Dendritic cell treated with granulocyte-macrophage colony-stimulating factor and Interleukin-4, amounts not matched to agents 40 ng/mL and 50 ng/mL, for 4 days (primary cell): ENCODE measurements at regions not wholly inside any gene's neighbourhood (a gene's known extent, or its start where the extent isn't known, plus 50 kb on each side); places are given as distances from the start of the nearest gene placed in this dataset.

Experiments used
- H3K27ac Mint-ChIP-seq: one replicate; pipeline ENCODE4 v1.8.0; 2022; ENCODE audit warnings: mild to moderate bottlenecking, mixed read lengths
- H3K27me3 Mint-ChIP-seq: one replicate; pipeline ENCODE4 v1.8.0; 2022; ENCODE audit warnings: mild to moderate bottlenecking, mixed read lengths
- H3K36me3 Mint-ChIP-seq: one replicate; pipeline ENCODE4 v1.8.0; 2022; ENCODE audit warnings: low read depth, mixed read lengths
- H3K4me1 Mint-ChIP-seq: one replicate; pipeline ENCODE4 v1.8.0; 2022; ENCODE audit warnings: low read depth, mixed read lengths
- H3K4me3 Mint-ChIP-seq: one replicate; pipeline ENCODE4 v1.8.0; 2022; ENCODE audit warnings: mild to moderate bottlenecking, moderate library complexity, mixed read lengths
- H3K9me3 Mint-ChIP-seq: one replicate; pipeline ENCODE4 v1.8.0; 2022; ENCODE audit warnings: mixed read lengths
- intact Hi-C: fragments of 100-400 bp; cut with micrococcal nuclease; formaldehyde crosslinking; loops from one replicate; pipeline ENCODE4 v1.15.0; 2022

DNA sequence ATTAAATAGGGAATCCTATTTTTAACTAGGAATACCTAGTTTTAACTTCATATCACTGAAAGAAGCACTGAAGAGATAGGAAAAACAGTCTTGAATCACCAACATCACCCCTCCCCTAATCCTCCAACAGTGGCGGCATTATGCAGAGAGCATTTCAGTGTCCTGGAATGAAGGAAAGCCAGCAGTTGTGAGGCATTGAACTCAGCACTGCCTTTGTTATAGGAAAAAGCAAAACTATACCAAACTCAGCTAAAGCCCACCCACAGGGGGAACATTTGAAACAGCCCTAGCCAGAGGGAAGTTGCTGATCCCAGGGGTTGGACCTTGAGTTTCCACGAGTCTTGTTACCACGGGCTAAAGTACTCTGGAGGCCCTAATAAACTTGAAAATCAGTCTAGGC is 310.6 kb upstream of the EDIL3 start:
- H3K27me3 Mint-ChIP-seq = no peaks in the 10 kb centered on the region
- peaks cover 30% of the 10 kb centered on the region for H3K9me3 Mint-ChIP-seq
- intact Hi-C loops = no loop called here
- H3K4me3 Mint-ChIP-seq = no peak overlapping the region
- no peak overlapping the region for H3K27ac Mint-ChIP-seq
- no peaks in the 10 kb centered on the region for H3K4me1 Mint-ChIP-seq
- H3K36me3 Mint-ChIP-seq = no peaks in the 10 kb centered on the region

- Mint-ChIP-seq H3K27ac (no peak overlapping the region), H3K36me3 (no peaks in the 10 kb centered on the region), H3K27me3 (no peaks in the 10 kb centered on the region), H3K9me3 (peaks cover 9% of the 10 kb centered on the region), H3K4me3 (no peak overlapping the region), H3K4me1 (no peaks in the 10 kb centered on the region)
- intact Hi-C loops = no loop called here
Observed at GRCh38 chr5:84693256-84693655, 308.6 kb upstream of the EDIL3 start.

GRCh38 chr5:84688566-84688965 is 303.9 kb upstream of the EDIL3 start:
- Mint-ChIP-seq H3K36me3 (no peaks in the 10 kb centered on the region), H3K4me1 (no peaks in the 10 kb centered on the region), H3K9me3 (no peaks in the 10 kb centered on the region), H3K27ac (no peak overlapping the region), H3K4me3 (no peak overlapping the region), H3K27me3 (no peaks in the 10 kb centered on the region)
- intact Hi-C loops = no loop called here

- no peak overlapping the region for H3K27ac Mint-ChIP-seq
- intact Hi-C loops = no loop called here
- H3K4me1 Mint-ChIP-seq = no peaks in the 10 kb centered on the region
- H3K9me3 Mint-ChIP-seq = no peaks in the 10 kb centered on the region
- no peaks in the 10 kb centered on the region for H3K36me3 Mint-ChIP-seq
- H3K27me3 Mint-ChIP-seq = no peaks in the 10 kb centered on the region
- H3K4me3 Mint-ChIP-seq = no peak overlapping the region
Observed at GRCh38 chr5:84685121-84685894, 300.6 kb upstream of the EDIL3 start.

DNA sequence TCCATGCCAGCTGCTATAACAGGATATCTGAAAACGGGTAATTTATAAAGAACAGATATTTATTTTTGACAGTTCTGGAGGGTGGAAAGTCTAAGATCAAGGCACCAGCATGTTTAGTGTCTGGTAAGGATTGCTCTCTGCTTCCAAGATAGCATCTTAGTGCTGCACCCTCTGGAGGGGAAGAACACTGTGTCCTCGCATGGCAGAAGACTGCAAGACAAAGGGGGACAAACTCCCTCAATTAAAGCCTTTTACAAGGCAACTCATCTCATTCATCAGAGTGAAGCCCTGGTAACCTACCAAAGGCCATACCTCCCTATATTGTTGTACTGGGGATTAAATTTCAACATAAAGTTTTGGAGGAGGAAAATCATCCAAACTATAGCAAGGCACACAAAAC is 298.9 kb upstream of the EDIL3 start:
- H3K27me3 Mint-ChIP-seq = no peaks in the 10 kb centered on the region
- H3K4me3 Mint-ChIP-seq = no peak overlapping the region
- H3K4me1 Mint-ChIP-seq = no peaks in the 10 kb centered on the region
- intact Hi-C loops = no loop called here
- no peak overlapping the region for H3K27ac Mint-ChIP-seq
- H3K36me3 Mint-ChIP-seq = no peaks in the 10 kb centered on the region
- no peaks in the 10 kb centered on the region for H3K9me3 Mint-ChIP-seq

DNA sequence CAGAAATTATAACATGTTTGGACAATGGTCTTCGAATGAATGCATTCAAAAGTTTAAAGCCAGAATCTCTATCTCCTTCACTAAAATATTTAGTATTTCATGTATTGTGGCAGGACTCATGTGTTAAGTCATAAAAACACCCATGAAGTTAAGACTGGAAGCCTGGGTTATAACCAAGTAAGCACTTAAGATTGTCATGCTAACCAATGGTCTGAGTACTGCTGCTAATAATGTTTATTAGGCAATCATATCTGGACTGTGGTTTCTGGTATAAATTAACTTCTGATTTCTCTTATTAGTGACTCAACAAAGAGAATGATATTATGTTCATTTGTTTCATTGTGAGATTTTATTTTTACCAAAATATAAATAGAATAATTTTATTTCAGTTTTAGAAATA is 297.9 kb upstream of the EDIL3 start:
- Mint-ChIP-seq H3K4me3 (no peak overlapping the region), H3K36me3 (no peaks in the 10 kb centered on the region), H3K9me3 (no peaks in the 10 kb centered on the region), H3K27me3 (no peaks in the 10 kb centered on the region), H3K27ac (no peak overlapping the region), H3K4me1 (no peaks in the 10 kb centered on the region)
- intact Hi-C loops = no loop called here

GRCh38 chr5:84680908-84681307 is 296.2 kb upstream of the EDIL3 start:
- no peaks in the 10 kb centered on the region for H3K4me1 Mint-ChIP-seq
- intact Hi-C loops = no loop called here
- no peaks in the 10 kb centered on the region for H3K27me3 Mint-ChIP-seq
- no peaks in the 10 kb centered on the region for H3K9me3 Mint-ChIP-seq
- no peak overlapping the region for H3K4me3 Mint-ChIP-seq
- no peaks in the 10 kb centered on the region for H3K36me3 Mint-ChIP-seq
- H3K27ac Mint-ChIP-seq = no peak overlapping the region

DNA sequence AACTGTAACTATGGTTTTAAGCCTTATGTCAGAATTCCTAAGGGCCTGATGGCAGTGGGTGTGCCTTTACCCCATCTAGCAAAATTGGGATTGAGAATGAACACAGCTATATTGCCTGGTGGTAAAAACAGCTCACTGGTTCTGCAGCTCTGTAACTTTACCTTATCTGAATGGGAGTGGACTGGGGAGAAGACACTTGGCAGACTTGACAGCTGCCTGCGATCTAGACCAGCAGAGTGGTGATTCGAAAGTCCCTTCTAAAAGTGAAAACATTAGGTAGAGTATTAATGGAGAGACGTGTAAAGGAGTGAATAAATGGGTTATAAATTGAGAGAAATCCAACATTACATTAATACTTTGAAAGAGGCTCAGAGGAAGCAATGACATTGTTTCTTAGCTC is 289.1 kb upstream of the EDIL3 start:
- H3K4me1 Mint-ChIP-seq = no peaks in the 10 kb centered on the region
- H3K27me3 Mint-ChIP-seq = no peaks in the 10 kb centered on the region
- H3K27ac Mint-ChIP-seq = no peak overlapping the region
- H3K4me3 Mint-ChIP-seq = no peak overlapping the region
- H3K9me3 Mint-ChIP-seq = peaks cover 46% of the 10 kb centered on the region
- no peaks in the 10 kb centered on the region for H3K36me3 Mint-ChIP-seq
- intact Hi-C loops = no loop called here

DNA sequence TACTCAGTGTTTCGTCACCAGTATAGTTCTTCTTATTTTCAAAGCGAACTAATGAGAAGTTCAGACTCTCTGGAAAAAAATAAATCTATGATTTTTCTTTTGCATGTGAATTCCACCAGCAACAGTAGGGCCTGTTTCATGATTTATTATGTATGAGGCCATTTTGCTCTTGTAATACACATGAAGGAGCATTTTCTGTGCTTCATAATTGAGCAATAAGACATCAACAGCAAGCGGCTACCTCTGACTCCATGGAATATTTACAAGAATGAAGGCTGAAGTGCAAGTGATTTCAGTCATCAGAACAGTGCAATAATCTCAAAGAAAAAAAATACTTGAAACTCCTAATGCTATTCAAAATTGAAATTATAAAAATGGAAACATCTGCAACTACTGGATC is 282.9 kb upstream of the EDIL3 start:
- Mint-ChIP-seq H3K27me3 (no peaks in the 10 kb centered on the region), H3K4me3 (no peak overlapping the region), H3K27ac (no peak overlapping the region), H3K9me3 (peaks cover 43% of the 10 kb centered on the region), H3K36me3 (no peaks in the 10 kb centered on the region), H3K4me1 (no peaks in the 10 kb centered on the region)
- intact Hi-C loops = no loop called here

DNA sequence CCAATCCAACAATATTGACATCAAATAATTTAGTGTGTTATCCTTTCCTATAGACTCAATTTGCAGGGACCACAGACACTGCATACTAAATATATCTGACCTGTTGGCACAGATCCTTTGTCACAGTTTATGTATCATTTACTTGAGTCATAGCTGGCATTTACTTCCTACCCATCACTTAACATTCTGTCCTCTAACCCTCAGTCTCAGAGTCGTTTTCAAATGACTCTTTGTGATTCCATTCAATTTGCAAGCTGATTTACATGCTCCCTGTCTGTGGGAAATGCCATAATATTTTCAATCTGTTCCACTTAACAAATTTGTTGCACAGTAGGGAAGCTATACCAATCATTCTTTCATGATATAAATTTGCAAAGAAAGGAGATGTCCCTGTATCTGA is 265.7 kb upstream of the EDIL3 start:
- Mint-ChIP-seq H3K9me3 (peaks cover 5% of the 10 kb centered on the region), H3K4me3 (no peak overlapping the region), H3K36me3 (no peaks in the 10 kb centered on the region), H3K27ac (no peak overlapping the region), H3K4me1 (no peaks in the 10 kb centered on the region), H3K27me3 (no peaks in the 10 kb centered on the region)
- intact Hi-C loops = no loop called here

DNA sequence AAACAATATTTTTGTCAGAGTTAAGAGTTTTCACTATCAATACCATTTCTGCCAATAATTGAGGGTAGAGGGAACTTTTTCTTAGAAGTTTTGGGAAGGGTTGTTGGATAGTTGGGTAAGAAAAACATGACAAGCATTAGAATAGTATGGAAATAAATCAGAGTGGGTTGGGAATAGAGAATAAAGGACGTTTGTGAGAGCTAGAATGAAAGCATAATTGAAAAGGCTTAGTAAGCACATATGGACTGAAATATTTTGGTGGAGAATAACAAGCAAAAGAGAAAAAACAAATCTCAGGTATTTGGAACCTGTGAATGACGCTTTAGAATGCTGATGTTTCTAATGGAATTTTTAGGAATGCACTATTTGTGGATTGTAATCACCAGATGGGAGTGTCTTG is 262.9 kb upstream of the EDIL3 start:
- Mint-ChIP-seq H3K36me3 (no peaks in the 10 kb centered on the region), H3K4me3 (no peak overlapping the region), H3K9me3 (peaks cover 9% of the 10 kb centered on the region), H3K27me3 (no peaks in the 10 kb centered on the region), H3K4me1 (no peaks in the 10 kb centered on the region), H3K27ac (no peak overlapping the region)
- intact Hi-C loops = no loop called here

- H3K27me3 Mint-ChIP-seq = no peaks in the 10 kb centered on the region
- H3K4me3 Mint-ChIP-seq = no peak overlapping the region
- H3K4me1 Mint-ChIP-seq = no peaks in the 10 kb centered on the region
- intact Hi-C loops = no loop called here
- no peak overlapping the region for H3K27ac Mint-ChIP-seq
- H3K9me3 Mint-ChIP-seq = peaks cover 20% of the 10 kb centered on the region
- no peaks in the 10 kb centered on the region for H3K36me3 Mint-ChIP-seq
Observed at GRCh38 chr5:84642795-84643194, 258.1 kb upstream of the EDIL3 start.

GRCh38 chr5:84642324-84642723 is 257.6 kb upstream of the EDIL3 start:
- intact Hi-C loops = no loop called here
- Mint-ChIP-seq H3K27ac (no peak overlapping the region), H3K27me3 (no peaks in the 10 kb centered on the region), H3K36me3 (no peaks in the 10 kb centered on the region), H3K9me3 (peaks cover 24% of the 10 kb centered on the region), H3K4me3 (no peak overlapping the region), H3K4me1 (no peaks in the 10 kb centered on the region)

GRCh38 chr5:84637662-84638375 is 253.1 kb upstream of the EDIL3 start:
- H3K27ac Mint-ChIP-seq = no peak overlapping the region
- H3K36me3 Mint-ChIP-seq = no peaks in the 10 kb centered on the region
- H3K27me3 Mint-ChIP-seq = no peaks in the 10 kb centered on the region
- intact Hi-C loops = no loop called here
- H3K4me1 Mint-ChIP-seq = no peaks in the 10 kb centered on the region
- peaks cover 16% of the 10 kb centered on the region for H3K9me3 Mint-ChIP-seq
- H3K4me3 Mint-ChIP-seq = no peak overlapping the region
